GM12874 (cell line): ENCODE measurements at regions not wholly inside any gene's neighbourhood (a gene's known extent, or its start where the extent isn't known, plus 50 kb on each side); places are given as distances from the start of the nearest gene placed in this dataset.

ENCODE experiments used
- TF ChIP-seq, protein P1 (sequence below): IDR thresholded peaks from 2 replicates; pipeline ENCODE4 v1.5.1; 2011; ENCODE audit warnings: low read depth, mild to moderate bottlenecking, control low read depth, low read length, moderate library complexity; ENCODE audit not compliant: insufficient read depth

DNA sequence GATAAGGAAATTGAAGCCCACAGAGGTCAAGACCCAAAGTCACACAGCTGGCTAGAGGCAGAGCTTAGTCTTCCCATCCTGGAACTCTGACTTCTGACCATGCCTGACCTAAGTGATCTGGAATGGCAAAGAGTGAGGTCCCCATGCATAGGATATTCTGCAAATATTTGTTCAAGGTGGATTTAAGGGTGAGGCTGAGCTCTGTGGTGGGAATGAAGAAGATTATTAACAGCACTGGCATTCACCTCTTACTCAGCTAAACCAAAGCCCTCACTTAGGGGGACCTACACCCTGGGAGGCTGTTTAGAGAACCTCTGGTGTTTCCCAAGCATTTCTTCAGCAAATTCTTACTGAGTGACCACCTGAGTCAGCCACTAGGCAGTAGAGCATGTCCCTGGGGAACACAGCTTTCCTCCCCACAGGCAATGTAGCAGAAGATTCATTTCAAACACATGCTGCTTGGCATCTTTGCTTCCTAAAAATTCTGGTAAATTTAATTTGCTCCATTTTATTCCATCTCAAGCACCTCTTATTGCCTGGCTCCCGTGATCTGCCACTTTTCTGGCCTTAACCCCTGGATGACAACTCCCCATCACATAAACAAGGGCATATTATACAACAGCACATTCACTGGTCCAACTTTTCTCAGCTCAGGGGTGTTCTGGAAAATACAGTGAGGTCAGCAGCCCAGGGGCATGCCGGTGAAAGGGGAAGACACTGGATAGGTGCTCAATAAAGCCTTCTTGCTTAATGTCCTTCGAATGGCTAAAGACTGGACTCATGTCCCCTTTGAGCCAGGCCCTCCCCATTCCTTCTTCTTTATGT lies 176.0 kb downstream of the ABHD5 start:
- TF ChIP-seq, protein P1, sequence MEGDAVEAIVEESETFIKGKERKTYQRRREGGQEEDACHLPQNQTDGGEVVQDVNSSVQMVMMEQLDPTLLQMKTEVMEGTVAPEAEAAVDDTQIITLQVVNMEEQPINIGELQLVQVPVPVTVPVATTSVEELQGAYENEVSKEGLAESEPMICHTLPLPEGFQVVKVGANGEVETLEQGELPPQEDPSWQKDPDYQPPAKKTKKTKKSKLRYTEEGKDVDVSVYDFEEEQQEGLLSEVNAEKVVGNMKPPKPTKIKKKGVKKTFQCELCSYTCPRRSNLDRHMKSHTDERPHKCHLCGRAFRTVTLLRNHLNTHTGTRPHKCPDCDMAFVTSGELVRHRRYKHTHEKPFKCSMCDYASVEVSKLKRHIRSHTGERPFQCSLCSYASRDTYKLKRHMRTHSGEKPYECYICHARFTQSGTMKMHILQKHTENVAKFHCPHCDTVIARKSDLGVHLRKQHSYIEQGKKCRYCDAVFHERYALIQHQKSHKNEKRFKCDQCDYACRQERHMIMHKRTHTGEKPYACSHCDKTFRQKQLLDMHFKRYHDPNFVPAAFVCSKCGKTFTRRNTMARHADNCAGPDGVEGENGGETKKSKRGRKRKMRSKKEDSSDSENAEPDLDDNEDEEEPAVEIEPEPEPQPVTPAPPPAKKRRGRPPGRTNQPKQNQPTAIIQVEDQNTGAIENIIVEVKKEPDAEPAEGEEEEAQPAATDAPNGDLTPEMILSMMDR = no peak

DNA sequence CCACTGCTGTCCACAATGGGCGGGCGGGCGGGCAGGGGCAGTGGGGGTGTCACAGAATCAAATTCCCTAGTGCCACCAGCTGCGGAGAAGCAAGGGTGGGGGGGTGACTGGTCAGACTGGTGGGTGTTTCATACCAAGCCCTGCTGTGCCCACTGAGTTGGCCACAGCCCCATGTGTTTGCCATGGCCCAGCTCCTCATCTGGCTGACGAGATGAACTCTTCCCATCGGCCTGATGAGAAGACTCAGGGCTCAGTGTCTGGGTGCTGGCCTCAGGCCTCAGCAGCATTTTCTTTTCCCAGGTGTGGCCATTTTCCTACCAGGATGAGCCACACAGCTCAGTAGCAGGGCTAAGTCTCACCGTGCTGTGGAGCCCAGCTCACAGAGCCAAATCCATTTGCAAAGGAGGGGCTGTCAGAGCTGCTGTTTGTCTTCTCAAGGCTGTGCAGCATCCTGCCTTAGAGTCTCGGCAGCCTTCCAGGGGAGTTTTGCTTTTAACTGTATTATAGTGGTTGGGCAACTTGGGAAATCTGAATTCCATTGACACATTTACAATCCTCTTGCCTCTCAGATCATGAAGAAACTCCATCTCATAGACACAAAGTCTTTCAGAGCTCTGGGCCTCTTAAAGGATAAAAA lies 176.8 kb downstream of the ABHD5 start:
- TF ChIP-seq, protein P1 = no peak

DNA sequence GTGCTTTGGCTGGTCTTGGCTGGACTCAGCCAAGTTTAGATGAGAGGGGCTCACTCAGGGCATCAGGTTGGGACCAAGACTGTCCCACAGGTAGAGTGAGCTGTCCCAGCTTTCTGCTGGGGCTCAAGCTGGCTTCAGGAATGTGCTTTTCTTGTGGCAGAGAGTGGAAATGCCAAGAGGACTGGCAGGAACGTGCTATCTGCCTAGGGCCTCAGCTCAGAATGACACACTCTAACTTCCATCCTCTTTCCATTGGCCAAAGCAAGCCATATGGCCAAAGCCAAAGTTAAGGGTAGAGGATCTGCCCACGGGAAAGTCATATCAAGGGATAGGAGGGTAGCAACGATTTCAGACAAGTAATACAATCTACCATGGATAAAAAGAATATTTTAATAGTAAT lies 178.8 kb downstream of the ABHD5 start:
- TF ChIP-seq, protein P1 = no peak

DNA sequence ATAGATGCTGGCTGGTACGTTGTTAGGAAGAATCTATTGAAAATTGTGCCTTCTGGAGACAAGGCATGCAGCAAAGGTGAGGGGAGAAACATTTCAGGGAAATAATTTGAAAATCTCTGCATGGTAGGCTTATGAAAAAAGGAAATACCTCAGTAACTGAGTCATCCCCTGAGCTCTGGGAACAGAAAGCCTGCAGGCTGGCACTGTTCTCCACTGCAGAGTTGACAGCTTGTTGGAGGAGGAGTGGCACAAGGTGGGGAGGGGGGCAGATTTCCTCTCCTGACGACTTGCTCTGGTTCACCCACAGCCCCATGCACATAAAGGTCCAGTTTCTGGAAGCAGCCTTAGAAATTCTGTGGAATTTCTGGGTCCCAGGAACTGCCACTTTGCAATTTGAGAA lies 179.4 kb downstream of the ABHD5 start:
- TF ChIP-seq, protein P1 = no peak

DNA sequence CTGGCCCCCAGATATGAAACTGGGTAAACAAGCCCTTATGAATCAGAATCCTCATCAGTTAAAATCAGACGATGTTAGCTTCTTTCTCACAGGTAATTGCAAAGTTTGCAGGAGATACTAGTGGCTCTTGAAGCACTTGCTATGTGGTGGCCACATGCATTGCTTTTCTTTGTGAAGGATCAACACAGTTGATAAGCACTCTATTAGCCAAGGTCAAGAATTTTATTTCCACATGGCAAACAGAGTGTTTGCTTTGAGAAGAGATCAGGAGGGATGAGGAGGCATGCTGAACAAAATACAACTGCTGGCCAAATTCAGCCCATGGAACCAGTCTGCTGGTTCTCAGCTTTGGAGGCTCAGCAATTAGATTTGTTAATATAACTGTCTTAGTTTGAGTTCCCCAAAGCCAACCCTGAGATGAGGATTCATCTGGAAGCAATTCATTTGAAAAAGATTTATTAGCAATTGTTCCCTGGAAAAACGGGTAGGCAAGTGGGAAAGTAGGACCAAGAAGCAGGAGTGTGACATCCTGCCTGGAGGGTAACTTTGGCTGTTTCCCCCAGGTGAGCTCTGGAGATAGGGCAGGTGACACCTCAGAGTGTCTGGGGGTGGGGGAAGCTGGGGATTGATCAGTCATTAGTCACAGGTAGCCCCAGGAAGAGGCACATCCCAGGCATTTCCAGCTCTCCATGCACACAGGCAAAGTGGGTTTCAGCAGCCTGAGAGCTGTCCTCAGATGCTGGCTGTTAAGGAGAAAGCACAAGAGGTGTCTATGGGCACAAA lies 180.3 kb downstream of the ABHD5 start:
- TF ChIP-seq, protein P1 = no peak

DNA sequence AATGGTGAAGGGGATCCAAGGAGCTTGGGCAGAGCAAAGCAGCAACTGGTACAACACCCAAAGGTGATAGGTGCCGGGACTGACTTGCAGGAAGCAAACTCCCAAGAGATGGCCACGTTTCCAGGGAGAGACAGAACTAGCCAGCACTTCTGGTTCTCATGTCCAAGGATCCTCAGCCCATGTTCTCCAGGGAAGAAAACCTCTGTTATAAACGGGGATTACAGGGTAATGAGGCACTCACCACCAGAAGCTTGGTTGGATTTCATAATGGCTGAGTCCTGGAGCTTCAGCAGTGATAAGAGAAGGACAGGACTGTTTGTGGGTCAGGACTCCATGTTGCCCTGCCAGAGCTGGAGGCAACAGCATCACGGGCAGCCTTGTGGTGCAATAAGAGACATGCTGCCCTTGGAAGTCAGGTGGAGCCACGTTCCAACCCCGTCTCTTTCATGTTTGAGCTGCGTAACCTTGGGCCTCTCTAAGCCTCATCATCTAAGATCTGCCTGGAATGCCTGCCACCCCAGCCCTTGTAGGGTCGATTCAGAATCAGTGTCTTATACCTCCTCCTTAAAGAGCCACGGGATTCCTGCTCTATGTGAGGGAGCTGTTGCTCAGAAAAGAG lies 181.0 kb downstream of the ABHD5 start:
- TF ChIP-seq, protein P1 = no peak

DNA sequence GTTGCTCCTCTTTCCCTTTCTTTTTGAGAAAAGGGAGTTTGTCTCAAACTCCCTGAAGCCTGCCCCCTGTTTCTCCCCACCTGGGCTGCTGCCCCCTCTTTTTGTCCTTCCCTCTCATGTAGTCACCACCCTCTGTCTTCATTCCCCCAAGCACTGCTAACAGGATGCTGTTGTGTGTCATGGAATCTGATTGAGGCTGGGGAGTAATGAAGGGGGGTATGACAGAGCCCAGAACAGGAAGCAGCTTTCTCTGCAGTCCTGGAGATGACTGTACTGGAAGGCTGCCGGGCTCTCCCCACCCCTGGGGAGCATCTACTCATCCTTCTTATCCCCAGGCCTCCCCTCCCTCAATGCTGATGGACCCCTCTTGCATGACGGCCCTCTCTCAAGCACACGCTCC lies 181.6 kb downstream of the ABHD5 start:
- TF ChIP-seq, protein P1 = no peak
